Left lobe of liver (tissue), 2 donors: ENCODE measurements at regions not wholly inside any gene's neighbourhood (a gene's known extent, or its start where the extent isn't known, plus 50 kb on each side); places are given as distances from the start of the nearest gene placed in this dataset.

Experiments
- ATAC-seq: fragments of 200-7000 bp; cut with Tn5 transposase; one replicate; pipeline ENCODE4 v1.9.1; 2020; ENCODE audit warnings: mild to moderate bottlenecking, moderate library complexity
- DNase-seq: peaks from one replicate; pipeline ENCODE4 v3.0.0-alpha.2; 2020; ENCODE audit warnings: low spot score
- donor health status: DM: no; HTN: no; CAD: no; lungs with moderate emphysema.
- donor health status: DM: no; HTN: yes; CAD: no.

- no peak for ATAC-seq
- DNase-seq, result no peak
Measured at GRCh38 chr6:165833355-165833754, 170.3 kb upstream of the PDE10A start.

- ATAC-seq (no peak), DNase-seq (no peak)
Measured at GRCh38 chr6:165831812-165832510, 168.9 kb upstream of the PDE10A start.

GRCh38 chr6:165830761-165831160 is 167.7 kb upstream of the PDE10A start:
- DNase-seq (no peak), ATAC-seq (no peak)

DNA sequence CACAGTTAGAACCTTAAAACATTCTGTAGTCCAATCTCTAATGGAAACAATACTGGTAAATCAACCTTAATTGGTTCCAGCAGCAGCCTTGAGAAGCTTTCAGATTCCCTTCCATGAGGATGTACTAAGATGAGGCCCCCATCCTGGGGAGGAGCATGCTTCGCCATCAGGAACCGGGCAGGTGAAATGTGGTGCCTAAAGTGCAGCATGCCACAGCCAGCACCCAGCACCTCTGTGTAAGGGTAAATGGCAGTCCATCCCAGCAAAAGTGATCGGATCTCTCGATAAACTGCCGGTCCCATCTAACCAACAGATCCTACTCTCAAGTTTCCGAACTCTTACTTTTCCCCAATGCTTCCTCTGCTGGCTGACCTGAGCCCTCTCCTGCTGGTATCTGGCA is 166.3 kb upstream of the PDE10A start:
- no peak for ATAC-seq

GRCh38 chr6:165827190-165827518 is 164.1 kb upstream of the PDE10A start:
- DNase-seq (no peak), ATAC-seq (no peak)

More for the DNA sequence above, 166.3 kb upstream of the PDE10A start:
- no peak for DNase-seq

DNA sequence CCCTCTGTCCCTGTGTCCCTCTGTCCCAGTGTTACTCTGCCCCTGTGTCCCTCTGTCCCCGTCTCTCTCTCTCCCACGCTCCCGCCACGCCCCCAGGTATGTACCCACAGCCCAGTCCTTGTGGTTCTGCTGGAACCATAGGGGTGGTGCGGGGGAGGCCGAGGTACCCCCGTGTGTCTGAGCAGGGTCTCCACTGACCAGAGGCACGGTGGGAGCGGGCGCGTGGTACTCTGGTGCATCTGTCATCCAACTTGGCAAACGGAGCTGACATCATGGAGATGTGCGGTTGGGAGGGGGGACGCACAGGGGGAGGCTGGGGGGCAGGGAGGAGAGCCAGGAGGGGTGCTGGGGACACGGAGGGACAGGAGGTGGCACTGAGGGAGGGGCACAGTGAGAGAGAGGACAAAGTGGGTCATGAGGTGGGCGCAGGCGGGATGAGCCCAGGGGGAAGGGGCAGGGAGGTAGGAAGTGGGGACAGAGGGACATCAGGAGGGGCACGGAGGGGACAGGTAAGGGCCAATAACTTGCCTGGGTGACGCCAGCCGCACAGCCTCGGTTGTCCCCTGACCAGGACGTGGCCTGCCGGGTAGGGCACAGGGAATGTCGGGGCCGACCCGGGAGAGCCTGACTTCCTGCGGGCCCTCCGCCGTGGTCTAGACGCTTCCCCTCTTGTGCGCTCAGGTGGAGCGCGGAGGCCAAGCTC is 163.6 kb upstream of the PDE10A start:
- DNase-seq, result no peak
- ATAC-seq, result no peak

DNA sequence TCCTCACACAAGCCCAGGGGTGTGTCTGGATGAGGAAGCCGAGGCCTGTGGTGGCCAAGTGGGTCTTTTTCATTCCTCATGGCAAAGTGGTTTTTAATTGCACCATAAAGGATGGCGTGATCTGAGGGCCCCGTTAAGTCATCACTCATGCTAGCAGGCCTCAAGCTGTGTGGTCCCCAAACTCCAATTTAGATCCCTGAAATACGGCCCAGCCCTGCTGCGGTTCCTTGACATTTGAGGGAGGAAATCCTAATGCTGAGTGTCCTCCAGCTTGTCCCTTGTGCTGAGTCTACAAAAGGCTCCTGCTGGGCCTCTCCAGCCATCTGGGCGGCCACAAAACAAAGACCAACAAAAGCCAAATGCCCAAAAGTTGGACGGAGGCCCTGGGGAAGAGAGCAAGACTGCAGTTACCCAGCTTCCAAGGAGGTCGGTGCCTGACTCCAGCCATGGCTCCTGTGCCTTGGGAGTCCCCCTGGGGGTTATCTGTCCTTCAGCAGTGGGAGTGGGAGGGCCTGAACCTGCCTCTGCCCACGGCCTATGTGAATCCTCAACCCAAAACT is 162.3 kb upstream of the PDE10A start:
- ATAC-seq, result no peak
- DNase-seq, result no peak

- ATAC-seq (no peak), DNase-seq (no peak)
Measured at GRCh38 chr6:165823609-165824326, 160.7 kb upstream of the PDE10A start.

DNA sequence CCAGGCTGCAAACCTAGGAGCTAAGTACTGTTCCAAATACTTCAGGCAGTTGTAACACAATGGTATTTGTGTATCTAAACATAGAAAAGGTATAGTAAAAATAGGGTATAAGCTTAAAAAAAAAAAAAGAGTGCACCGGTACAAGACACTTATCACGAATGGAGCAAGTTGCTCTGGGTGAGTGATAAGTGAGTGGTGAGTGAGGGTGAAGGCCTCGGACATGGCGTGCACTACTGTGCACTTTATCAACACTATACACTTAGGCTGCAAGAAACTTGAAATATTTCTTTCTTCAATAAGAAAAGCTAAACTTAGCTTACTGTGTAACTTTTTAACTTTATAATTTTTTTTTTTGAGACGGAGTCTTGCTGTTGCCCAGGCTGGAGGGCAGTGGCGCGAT is 159.5 kb upstream of the PDE10A start:
- no peak for ATAC-seq

DNA sequence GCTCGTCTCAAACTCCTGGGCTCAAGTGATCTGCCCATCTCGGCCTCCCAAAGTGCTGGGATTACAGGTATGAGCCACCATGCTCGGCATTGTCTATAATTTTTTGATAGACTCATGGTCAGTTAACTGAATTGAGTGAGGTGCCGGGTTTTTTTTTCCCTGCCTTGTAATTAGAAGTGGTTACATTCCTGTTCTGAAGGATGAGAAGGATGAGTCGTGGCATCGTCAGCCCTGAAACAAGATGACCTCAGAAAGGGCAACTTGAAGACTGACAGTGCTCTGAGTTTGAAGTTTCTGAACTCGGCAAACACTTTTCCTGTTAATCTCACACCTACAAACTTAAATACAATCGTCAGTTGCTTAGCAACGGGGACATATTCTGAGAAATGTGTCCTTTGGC is 158.7 kb upstream of the PDE10A start:
- no peak for ATAC-seq

More for the DNA sequence above, 159.5 kb upstream of the PDE10A start:
- no peak for DNase-seq

GRCh38 chr6:165820934-165821333 is 157.9 kb upstream of the PDE10A start:
- ATAC-seq (no peak), DNase-seq (no peak)

More for the DNA sequence above, 158.7 kb upstream of the PDE10A start:
- DNase-seq, result no peak

DNA sequence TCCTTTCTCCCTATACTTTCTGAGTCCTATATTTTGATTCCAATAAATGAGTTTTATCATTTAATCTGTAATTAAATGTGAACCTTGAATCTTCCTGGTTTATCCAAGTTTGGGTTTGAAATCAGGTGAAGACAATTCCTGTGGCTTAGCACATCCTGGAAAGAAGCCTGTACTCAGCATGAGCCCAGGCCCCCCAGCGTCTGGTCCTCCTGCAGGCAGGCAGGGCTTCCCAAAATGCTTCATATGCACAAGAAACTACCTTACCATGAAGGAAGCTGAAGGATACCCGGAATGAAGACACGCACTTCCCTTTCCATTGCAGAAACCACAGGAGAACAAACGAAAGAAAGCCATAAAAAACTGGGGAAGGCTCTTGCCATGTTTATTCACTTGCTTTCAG is 157.4 kb upstream of the PDE10A start:
- DNase-seq, result no peak
- no peak for ATAC-seq

DNA sequence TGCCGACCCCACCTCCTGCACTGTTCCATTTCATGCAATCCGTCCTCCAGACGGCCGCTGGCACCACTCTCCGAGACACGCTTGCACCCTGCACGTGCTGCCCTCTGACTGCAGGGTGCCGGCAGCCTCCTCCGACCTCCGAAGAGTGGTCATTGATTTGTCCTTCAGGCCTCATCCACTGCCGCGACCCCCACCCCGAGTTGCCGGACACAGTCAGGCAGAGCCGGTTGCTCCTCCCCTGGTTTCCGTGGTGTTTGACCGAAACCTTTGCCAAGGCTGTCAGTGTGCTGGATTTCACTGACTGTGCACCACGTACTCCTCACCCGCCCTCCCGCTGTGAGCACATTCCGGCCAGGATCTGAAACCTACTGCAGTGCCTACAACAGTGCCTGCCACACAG is 156.4 kb upstream of the PDE10A start:
- DNase-seq (peak; percentile 56), ATAC-seq (peak; percentile 97)

DNA sequence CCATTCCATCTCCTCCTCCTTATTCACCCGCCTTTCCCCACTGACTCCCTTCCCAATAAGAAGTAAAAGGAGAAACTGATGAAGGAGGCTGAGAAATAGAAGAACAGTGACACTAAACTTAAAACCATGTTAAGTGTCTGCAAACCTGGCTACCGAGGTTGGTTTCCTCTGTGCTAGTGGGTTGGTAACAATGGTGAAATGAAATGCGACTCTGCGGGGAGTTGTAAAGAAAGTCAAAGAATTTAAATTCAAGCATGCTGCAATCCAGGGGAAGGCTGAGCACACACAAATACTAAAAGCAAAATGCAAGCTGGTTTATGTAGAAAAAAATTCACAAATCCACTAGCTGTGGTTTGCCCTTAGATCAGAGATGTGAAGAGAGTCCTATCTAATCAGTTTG is 155.2 kb upstream of the PDE10A start:
- ATAC-seq (no peak), DNase-seq (no peak)

DNA sequence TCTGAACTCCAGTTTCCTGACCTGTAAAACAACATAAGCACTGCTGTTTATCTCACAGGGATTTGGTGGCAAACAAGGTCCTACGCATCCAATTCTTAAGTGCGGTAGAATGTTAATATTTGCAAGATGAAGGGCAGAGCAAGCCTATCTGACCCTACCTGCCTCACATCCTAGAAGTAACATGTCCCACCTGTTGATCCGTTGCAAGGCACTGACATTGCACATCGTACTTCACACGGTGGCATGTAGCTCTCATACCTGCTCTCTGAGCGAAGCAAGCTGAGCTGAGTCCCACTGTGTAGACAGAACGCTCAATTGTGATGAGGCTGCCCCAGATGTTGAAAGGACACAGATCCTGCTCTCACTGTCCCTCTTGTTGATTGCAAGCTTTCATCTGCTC is 154.7 kb upstream of the PDE10A start:
- no peak for ATAC-seq
- no peak for DNase-seq

- no peak for ATAC-seq
Measured at GRCh38 chr6:165817148-165817547, 154.1 kb upstream of the PDE10A start.

DNA sequence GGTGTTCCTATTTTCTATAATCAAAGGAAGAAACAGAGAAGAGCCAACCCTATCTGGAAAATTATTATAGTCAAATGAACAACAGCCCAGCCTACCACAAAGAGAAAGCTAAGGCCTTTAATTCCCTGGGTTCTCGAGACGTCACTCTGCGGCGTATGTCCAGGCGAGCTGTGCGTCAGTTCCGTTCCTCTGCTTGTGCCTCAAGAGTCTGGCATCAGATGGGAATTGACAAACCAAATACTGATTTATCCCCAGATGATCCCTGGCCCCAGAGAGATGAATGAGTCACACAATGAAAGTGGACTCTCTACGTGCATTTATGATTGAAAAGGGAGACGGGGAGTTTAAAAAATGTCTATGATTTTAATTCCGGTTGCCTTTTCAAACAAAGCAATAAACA is 151.6 kb upstream of the PDE10A start:
- ATAC-seq, result no peak
- DNase-seq, result no peak

More at GRCh38 chr6:165817148-165817547, 154.1 kb upstream of the PDE10A start:
- DNase-seq, result no peak

- no peak for DNase-seq
Measured at GRCh38 chr6:165811512-165811911, 148.5 kb upstream of the PDE10A start.

GRCh38 chr6:165808021-165808420 is 145.0 kb upstream of the PDE10A start:
- no peak for ATAC-seq

More at GRCh38 chr6:165811512-165811911, 148.5 kb upstream of the PDE10A start:
- no peak for ATAC-seq

GRCh38 chr6:165807249-165807960 is 144.4 kb upstream of the PDE10A start:
- ATAC-seq (no peak), DNase-seq (no peak)

More at GRCh38 chr6:165808021-165808420, 145.0 kb upstream of the PDE10A start:
- DNase-seq, result no peak
